GM12878 (cell line): ENCODE measurements at regions not wholly inside any gene's neighbourhood (a gene's known extent, or its start where the extent isn't known, plus 50 kb on each side); places are given as distances from the start of the nearest gene placed in this dataset.

ENCODE experiments used
- NFIC ChIP-seq: IDR thresholded peaks from 2 replicates; pipeline ENCODE4 v1.6.1; 2012; ENCODE audit warnings: low read depth, mild to moderate bottlenecking, inconsistent platforms, low read length, moderate library complexity
- POU2F2 ChIP-seq: IDR thresholded peaks from 3 replicates; pipeline ENCODE4 v1.6.1; 2011; ENCODE audit warnings: low read depth, mild to moderate bottlenecking, low read length, borderline replicate concordance
- TF ChIP-seq, protein P1 (sequence below): IDR thresholded peaks from 2 replicates; pipeline ENCODE4 v1.6.1; 2012; ENCODE audit warnings: improper control_type of control experiment, low read depth, low read length; ENCODE audit not compliant: insufficient replicate concordance
- TF ChIP-seq, protein P2 (sequence below): fragments of 450-650 bp; IDR thresholded peaks from 2 replicates; pipeline ENCODE4 v1.6.1; 2014; ENCODE audit warnings: mild to moderate bottlenecking
- TF ChIP-seq, protein P3 (sequence below): fragments of 450-650 bp; IDR thresholded peaks from 2 replicates; pipeline ENCODE4 v1.6.1; 2017; ENCODE audit warnings: mild to moderate bottlenecking
- TF ChIP-seq, protein P4 (sequence below): fragments of 450-650 bp; formaldehyde crosslinking; IDR thresholded peaks from 2 replicates; pipeline ENCODE4 v1.4.0; 2022; ENCODE audit warnings: mild to moderate bottlenecking, moderate library complexity

DNA sequence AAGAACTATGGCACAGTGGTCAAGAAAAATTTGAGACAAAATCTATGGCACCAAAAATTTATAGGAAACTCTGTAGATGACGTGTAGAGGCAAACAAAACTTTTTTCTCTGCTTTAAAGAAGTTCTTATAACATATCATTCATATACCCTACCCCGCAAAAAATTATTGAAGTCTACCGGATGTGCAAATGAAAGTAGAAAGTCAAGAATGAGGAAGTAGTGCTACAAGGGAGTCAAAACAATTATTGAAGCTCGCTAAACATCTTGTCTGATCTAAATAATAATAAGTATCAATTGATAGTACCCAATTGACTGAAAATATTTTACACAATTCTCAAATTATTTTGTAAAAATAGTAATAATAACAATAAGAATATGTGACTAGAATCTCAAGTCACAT lies 398.5 kb downstream of the TAF11L14 start (continued):
- TF ChIP-seq, protein P1, sequence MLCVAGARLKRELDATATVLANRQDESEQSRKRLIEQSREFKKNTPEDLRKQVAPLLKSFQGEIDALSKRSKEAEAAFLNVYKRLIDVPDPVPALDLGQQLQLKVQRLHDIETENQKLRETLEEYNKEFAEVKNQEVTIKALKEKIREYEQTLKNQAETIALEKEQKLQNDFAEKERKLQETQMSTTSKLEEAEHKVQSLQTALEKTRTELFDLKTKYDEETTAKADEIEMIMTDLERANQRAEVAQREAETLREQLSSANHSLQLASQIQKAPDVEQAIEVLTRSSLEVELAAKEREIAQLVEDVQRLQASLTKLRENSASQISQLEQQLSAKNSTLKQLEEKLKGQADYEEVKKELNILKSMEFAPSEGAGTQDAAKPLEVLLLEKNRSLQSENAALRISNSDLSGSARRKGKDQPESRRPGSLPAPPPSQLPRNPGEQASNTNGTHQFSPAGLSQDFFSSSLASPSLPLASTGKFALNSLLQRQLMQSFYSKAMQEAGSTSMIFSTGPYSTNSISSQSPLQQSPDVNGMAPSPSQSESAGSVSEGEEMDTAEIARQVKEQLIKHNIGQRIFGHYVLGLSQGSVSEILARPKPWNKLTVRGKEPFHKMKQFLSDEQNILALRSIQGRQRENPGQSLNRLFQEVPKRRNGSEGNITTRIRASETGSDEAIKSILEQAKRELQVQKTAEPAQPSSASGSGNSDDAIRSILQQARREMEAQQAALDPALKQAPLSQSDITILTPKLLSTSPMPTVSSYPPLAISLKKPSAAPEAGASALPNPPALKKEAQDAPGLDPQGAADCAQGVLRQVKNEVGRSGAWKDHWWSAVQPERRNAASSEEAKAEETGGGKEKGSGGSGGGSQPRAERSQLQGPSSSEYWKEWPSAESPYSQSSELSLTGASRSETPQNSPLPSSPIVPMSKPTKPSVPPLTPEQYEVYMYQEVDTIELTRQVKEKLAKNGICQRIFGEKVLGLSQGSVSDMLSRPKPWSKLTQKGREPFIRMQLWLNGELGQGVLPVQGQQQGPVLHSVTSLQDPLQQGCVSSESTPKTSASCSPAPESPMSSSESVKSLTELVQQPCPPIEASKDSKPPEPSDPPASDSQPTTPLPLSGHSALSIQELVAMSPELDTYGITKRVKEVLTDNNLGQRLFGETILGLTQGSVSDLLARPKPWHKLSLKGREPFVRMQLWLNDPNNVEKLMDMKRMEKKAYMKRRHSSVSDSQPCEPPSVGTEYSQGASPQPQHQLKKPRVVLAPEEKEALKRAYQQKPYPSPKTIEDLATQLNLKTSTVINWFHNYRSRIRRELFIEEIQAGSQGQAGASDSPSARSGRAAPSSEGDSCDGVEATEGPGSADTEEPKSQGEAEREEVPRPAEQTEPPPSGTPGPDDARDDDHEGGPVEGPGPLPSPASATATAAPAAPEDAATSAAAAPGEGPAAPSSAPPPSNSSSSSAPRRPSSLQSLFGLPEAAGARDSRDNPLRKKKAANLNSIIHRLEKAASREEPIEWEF: no peak
- TF ChIP-seq POU2F2 (no peak), NFIC (no peak)
- TF ChIP-seq, protein P2, sequence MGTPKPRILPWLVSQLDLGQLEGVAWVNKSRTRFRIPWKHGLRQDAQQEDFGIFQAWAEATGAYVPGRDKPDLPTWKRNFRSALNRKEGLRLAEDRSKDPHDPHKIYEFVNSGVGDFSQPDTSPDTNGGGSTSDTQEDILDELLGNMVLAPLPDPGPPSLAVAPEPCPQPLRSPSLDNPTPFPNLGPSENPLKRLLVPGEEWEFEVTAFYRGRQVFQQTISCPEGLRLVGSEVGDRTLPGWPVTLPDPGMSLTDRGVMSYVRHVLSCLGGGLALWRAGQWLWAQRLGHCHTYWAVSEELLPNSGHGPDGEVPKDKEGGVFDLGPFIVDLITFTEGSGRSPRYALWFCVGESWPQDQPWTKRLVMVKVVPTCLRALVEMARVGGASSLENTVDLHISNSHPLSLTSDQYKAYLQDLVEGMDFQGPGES: no peak
- TF ChIP-seq, protein P3, sequence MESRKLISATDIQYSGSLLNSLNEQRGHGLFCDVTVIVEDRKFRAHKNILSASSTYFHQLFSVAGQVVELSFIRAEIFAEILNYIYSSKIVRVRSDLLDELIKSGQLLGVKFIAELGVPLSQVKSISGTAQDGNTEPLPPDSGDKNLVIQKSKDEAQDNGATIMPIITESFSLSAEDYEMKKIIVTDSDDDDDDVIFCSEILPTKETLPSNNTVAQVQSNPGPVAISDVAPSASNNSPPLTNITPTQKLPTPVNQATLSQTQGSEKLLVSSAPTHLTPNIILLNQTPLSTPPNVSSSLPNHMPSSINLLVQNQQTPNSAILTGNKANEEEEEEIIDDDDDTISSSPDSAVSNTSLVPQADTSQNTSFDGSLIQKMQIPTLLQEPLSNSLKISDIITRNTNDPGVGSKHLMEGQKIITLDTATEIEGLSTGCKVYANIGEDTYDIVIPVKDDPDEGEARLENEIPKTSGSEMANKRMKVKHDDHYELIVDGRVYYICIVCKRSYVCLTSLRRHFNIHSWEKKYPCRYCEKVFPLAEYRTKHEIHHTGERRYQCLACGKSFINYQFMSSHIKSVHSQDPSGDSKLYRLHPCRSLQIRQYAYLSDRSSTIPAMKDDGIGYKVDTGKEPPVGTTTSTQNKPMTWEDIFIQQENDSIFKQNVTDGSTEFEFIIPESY: no peak
- TF ChIP-seq, protein P4, sequence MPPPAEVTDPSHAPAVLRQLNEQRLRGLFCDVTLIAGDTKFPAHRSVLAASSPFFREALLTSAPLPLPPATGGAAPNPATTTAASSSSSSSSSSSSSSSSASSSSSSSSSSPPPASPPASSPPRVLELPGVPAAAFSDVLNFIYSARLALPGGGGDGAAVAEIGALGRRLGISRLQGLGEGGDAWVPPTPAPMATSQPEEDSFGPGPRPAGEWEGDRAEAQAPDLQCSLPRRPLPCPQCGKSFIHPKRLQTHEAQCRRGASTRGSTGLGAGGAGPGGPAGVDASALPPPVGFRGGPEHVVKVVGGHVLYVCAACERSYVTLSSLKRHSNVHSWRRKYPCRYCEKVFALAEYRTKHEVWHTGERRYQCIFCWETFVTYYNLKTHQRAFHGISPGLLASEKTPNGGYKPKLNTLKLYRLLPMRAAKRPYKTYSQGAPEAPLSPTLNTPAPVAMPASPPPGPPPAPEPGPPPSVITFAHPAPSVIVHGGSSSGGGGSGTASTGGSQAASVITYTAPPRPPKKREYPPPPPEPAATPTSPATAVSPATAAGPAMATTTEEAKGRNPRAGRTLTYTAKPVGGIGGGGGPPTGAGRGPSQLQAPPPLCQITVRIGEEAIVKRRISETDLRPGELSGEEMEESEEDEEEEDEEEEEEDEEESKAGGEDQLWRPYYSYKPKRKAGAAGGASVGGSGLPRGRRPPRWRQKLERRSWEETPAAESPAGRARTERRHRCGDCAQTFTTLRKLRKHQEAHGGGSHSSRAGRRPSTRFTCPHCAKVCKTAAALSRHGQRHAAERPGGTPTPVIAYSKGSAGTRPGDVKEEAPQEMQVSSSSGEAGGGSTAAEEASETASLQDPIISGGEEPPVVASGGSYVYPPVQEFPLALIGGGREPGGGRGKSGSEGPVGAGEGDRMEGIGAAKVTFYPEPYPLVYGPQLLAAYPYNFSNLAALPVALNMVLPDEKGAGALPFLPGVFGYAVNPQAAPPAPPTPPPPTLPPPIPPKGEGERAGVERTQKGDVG (CRISPR knock-in tag): no peak
